T-helper 17 cell (primary cell): ENCODE measurements at regions not wholly inside any gene's neighbourhood (a gene's known extent, or its start where the extent isn't known, plus 50 kb on each side); places are given as distances from the start of the nearest gene placed in this dataset.
"Not testable (repeated sequence)": the region's sequence is repeated elsewhere in the genome, so short reads cannot be mapped to it uniquely, and the experiment has no call there.

ENCODE experiments used
- ATAC-seq: fragments of 150-1000 bp; cut with Tn5 transposase; 2 replicates; pipeline ENCODE4 v1.10.0; 2021; ENCODE audit warnings: mild to moderate bottlenecking, moderate library complexity
- DNase-seq, 3 donors: peaks; one replicate each; pipeline versions ENCODE4 v3.0.0 to v3.0.0-alpha.2; 2020 to 2021
- H3K9me3 ChIP-seq: one replicate; pipeline ENCODE4 v1.7.0; 2013; ENCODE audit warnings: low read length, mild to moderate bottlenecking; ENCODE audit not compliant: control insufficient read depth, poor library complexity, severe bottlenecking
- H3K27ac Mint-ChIP-seq: one replicate; pipeline ENCODE4 v1.8.0; 2022; ENCODE audit warnings: mild to moderate bottlenecking, moderate library complexity, mixed read lengths
- H3K27me3 Mint-ChIP-seq: one replicate; pipeline ENCODE4 v1.8.0; 2022; ENCODE audit warnings: mixed read lengths
- H3K36me3 Mint-ChIP-seq: one replicate; pipeline ENCODE4 v1.8.0; 2022; ENCODE audit warnings: low read depth, mixed read lengths
- H3K4me1 Mint-ChIP-seq: one replicate; pipeline ENCODE4 v1.8.0; 2022; ENCODE audit warnings: mild to moderate bottlenecking, mixed read lengths
- H3K4me3 Mint-ChIP-seq: one replicate; pipeline ENCODE4 v1.8.0; 2022; ENCODE audit warnings: mild to moderate bottlenecking, moderate library complexity, mixed read lengths

DNA sequence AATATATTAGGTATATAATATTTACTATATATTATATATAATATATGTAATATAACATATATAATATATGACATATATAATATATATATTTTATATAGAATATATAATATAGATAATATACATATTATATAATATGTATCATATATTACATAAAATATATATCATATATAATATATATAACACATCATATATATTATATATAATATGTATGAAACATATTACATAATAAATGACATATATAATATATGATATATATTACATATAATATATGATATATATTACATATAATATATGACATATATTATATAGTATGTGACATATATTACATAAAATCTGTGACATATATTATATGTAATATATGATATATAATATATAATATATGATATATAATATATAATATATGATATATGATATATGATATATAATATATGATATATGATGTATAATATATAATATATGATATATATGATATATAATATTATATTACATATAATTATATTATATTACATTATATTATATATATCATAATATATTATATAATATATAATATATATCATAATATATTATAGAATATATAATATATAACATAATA is 119.5 kb upstream of the RIMBP3 start:
- DNase-seq, result no peak
- H3K4me3 Mint-ChIP-seq, result no peak overlapping the region
- no peak overlapping the region for H3K27ac Mint-ChIP-seq
- ATAC-seq, result no peak
- no peaks in the 10 kb centered on the region for H3K27me3 Mint-ChIP-seq
- no peaks in the 10 kb centered on the region for H3K4me1 Mint-ChIP-seq
- no peaks in the 10 kb centered on the region for H3K36me3 Mint-ChIP-seq
- H3K9me3 ChIP-seq, result no peaks in the 10 kb centered on the region

DNA sequence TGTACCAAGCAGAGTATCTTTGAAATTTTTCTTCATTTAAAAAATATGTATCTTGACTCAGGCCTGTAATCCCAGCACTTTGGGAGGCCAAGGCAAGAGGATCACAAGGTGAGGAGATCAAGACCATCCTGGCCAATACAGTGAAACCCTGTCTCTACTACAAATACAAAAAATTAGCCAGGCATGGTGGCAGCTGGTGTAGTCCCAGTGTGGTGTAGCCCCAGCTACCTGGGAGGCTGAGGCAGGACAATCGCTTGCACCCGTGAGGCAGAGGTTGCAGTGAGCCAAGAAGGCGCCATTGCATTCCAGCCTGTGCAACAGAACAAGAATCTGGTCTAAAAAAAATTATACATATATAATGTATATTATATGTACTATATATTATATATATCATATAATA is 118.7 kb upstream of the RIMBP3 start:
- not testable (repeated sequence) for H3K27ac Mint-ChIP-seq, H3K4me1 Mint-ChIP-seq, H3K36me3 Mint-ChIP-seq

More for the DNA sequence above, 118.7 kb upstream of the RIMBP3 start:
- H3K4me3 Mint-ChIP-seq, H3K27me3 Mint-ChIP-seq, H3K9me3 ChIP-seq: not testable (repeated sequence)
- peak; percentile 45 to 65 (median 51) for DNase-seq
- peak; percentile 56 for ATAC-seq
